Mucosa of descending colon (tissue), 3 donors: ENCODE measurements at regions not wholly inside any gene's neighbourhood (a gene's known extent, or its start where the extent isn't known, plus 50 kb on each side); places are given as distances from the start of the nearest gene placed in this dataset.

Experiments used
- ATAC-seq: fragments of 200-7000 bp; cut with Tn5 transposase; one replicate; pipeline ENCODE4 v1.9.1; 2020; ENCODE audit warnings: mild to moderate bottlenecking, moderate library complexity
- DNase-seq, 3 donors: peaks; one replicate each; pipeline ENCODE4 v3.0.0-alpha.2; 2020
- H3K36me3 ChIP-seq: fragments of 200-600 bp; one replicate; pipeline ENCODE4 v1.8.0; 2021; ENCODE audit warnings: low read depth, mild to moderate bottlenecking
- H3K4me1 ChIP-seq: fragments of 200-600 bp; one replicate; pipeline ENCODE4 v1.8.0; 2021; ENCODE audit warnings: low read depth, mild to moderate bottlenecking
- H3K4me3 ChIP-seq: fragments of 200-600 bp; one replicate; pipeline ENCODE4 v1.8.0; 2021; ENCODE audit warnings: mild to moderate bottlenecking
- H3K9me3 ChIP-seq: fragments of 200-600 bp; one replicate; pipeline ENCODE4 v1.8.0; 2021; ENCODE audit warnings: mild to moderate bottlenecking
- intact Hi-C, 2 donors: fragments of 100-400 bp; cut with DNase I in 1 of 2; cut with micrococcal nuclease in 1 of 2; formaldehyde crosslinking; loops; one replicate each; pipeline versions ENCODE4 v1.11.0 to v1.11.1; 2022; cut with DNase I, micrococcal nuclease
- TF ChIP-seq, protein P1 (sequence below): fragments of 200-600 bp; IDR thresholded peaks from one replicate; pipeline ENCODE4 v1.8.0; 2022; ENCODE audit warnings: antibody characterized with exemption, mild to moderate bottlenecking
- donor health status: DM: no; HTN: no; CAD: no; lungs with moderate emphysema.
- donor health status: DM: no; HTN: no; CAD: no.
- donor health status: DM: no; HTN: yes; CAD: no.

- Histone ChIP-seq H3K4me1 (no peaks in the 10 kb centered on the region), H3K36me3 (no peaks in the 10 kb centered on the region), H3K4me3 (no peak overlapping the region), H3K9me3 (no peaks in the 10 kb centered on the region)
- ATAC-seq: peak; percentile 42
- intact Hi-C loops: no loop called here
- TF ChIP-seq, protein P1, sequence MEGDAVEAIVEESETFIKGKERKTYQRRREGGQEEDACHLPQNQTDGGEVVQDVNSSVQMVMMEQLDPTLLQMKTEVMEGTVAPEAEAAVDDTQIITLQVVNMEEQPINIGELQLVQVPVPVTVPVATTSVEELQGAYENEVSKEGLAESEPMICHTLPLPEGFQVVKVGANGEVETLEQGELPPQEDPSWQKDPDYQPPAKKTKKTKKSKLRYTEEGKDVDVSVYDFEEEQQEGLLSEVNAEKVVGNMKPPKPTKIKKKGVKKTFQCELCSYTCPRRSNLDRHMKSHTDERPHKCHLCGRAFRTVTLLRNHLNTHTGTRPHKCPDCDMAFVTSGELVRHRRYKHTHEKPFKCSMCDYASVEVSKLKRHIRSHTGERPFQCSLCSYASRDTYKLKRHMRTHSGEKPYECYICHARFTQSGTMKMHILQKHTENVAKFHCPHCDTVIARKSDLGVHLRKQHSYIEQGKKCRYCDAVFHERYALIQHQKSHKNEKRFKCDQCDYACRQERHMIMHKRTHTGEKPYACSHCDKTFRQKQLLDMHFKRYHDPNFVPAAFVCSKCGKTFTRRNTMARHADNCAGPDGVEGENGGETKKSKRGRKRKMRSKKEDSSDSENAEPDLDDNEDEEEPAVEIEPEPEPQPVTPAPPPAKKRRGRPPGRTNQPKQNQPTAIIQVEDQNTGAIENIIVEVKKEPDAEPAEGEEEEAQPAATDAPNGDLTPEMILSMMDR: no peak
- DNase-seq: peak in 1 of 3 donors; percentile 4
These were observed 152.4 kb downstream of the VRK1 start for GRCh38 chr14:96949594-96949993.

- no peak overlapping the region for H3K4me3 ChIP-seq
- ATAC-seq (no peak), DNase-seq (no peak)
- no peaks in the 10 kb centered on the region for H3K4me1 ChIP-seq
- H3K36me3 ChIP-seq: no peaks in the 10 kb centered on the region
- intact Hi-C loops: no loop called here
- H3K9me3 ChIP-seq: no peaks in the 10 kb centered on the region
- TF ChIP-seq, protein P1: no peak
These were observed 154.3 kb downstream of the VRK1 start for GRCh38 chr14:96951511-96951910.

DNA sequence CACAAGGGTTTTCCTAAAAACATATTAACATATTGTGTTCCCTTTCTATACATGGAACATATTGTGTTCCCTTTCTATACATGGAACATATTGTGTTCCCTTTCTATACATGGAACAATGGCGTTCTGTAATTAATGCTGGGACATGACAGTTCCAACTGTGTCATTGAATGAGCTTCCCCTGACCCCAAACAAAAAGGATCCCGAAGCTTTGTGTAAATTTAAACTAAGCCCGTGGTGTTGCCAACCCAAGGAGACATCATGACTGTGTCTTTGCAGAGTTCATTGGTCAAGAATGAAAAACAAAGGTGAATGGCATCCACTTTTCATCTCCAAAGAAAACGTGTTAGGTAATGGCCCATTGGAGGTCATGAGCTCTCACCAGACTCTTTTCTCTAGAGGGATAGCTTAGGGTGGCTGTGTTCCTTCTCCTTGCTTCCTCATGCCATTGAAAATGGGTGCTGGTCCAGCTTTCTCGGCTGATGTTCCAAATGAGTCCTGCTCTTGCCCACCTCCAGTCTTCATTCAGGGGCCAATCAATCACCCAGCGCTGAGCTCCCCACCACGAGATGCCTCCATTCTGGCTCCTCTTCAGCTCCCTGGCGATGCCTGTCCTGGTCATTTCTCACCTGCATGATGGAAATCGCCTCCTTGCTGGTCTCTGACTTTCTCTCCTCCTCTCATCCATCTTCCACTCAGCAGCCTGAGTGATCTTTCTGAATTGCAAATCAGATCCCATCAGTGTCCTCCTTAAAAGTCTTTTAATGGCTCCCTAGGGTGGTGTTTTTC lies 156.1 kb downstream of the VRK1 start:
- Histone ChIP-seq H3K36me3 (no peaks in the 10 kb centered on the region), H3K9me3 (no peaks in the 10 kb centered on the region), H3K4me3 (no peak overlapping the region), H3K4me1 (no peaks in the 10 kb centered on the region)
- ATAC-seq: no peak
- TF ChIP-seq, protein P1: no peak
- no peak for DNase-seq
- intact Hi-C loops: no loop called here

GRCh38 chr14:96953875-96954185 lies 156.6 kb downstream of the VRK1 start:
- Histone ChIP-seq H3K36me3 (no peaks in the 10 kb centered on the region), H3K4me1 (no peaks in the 10 kb centered on the region), H3K9me3 (no peaks in the 10 kb centered on the region), H3K4me3 (no peak overlapping the region)
- ATAC-seq (no peak), DNase-seq (no peak)
- intact Hi-C loops: no loop called here
- TF ChIP-seq, protein P1: no peak

GRCh38 chr14:96956464-96957239 lies 159.5 kb downstream of the VRK1 start:
- no peak for DNase-seq
- no peaks in the 10 kb centered on the region for H3K9me3 ChIP-seq

More at GRCh38 chr14:96956464-96957239, 159.5 kb downstream of the VRK1 start:
- Histone ChIP-seq H3K4me1 (no peaks in the 10 kb centered on the region), H3K4me3 (no peak overlapping the region), H3K36me3 (no peaks in the 10 kb centered on the region)
- intact Hi-C loops: no loop called here
- TF ChIP-seq, protein P1: no peak
- no peak for ATAC-seq
